IMR-90 (cell line): ENCODE measurements at regions not wholly inside any gene's neighbourhood (a gene's known extent, or its start where the extent isn't known, plus 50 kb on each side); places are given as distances from the start of the nearest gene placed in this dataset.

Source experiments
- CEBPB ChIP-seq: IDR thresholded peaks from 2 replicates; pipeline ENCODE4 v1.6.1; 2012; ENCODE audit warnings: low read depth, low read length, improper control_type of control experiment
- CHD1 ChIP-seq: IDR thresholded peaks from 2 replicates; pipeline ENCODE4 v1.6.1; 2012; ENCODE audit warnings: low read depth, low read length, improper control_type of control experiment
- POLR2A ChIP-seq: IDR thresholded peaks from 2 replicates; pipeline ENCODE4 v1.6.1; 2012; ENCODE audit warnings: mild to moderate bottlenecking, low read depth, low read length
- RAD21 ChIP-seq: IDR thresholded peaks from 2 replicates; pipeline ENCODE4 v1.6.1; 2012; ENCODE audit warnings: low read length, improper control_type of control experiment
- RFX5 ChIP-seq: IDR thresholded peaks from 2 replicates; pipeline ENCODE4 v1.8.0; 2012; ENCODE audit warnings: low read depth, mild to moderate bottlenecking, low read length, moderate library complexity
- TF ChIP-seq, protein P1 (sequence below): conservative IDR thresholded peaks from 2 replicates; pipeline ENCODE4 v1.5.1; 2012; ENCODE audit warnings: mild to moderate bottlenecking, low read depth, low read length, improper control_type of control experiment

DNA sequence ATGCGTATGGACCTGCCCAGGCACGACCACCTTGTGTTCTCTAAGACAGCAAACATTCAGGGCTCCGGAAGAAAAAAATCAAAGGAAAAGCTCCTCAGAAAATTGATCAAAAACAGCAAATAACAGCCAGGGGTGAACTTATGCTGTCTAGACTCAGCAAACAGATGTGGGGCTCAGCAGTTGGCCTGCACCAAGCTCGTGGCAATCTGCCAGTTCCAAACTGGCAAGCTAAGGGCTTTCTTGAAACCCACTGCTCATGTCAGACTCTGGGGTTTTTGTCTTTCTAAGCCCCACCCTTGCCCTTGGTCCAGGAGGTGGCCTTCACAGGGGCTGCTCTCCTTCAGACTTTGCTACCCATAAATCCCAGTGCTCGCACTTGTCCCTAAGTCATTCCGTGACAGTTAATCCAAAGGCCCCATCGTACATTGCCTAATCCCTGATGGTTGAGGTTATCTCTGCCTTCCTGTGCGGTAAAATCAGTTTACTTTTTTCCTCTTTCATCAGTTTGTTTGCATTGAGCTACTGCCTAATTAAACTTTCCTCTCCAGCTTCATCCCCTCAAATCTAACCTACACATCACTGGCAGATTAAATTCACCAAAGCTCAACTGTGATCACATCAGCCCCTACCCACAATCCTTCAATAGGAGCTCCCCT, 408.0 kb downstream of the LRATD1 start:
- TF ChIP-seq, protein P1, sequence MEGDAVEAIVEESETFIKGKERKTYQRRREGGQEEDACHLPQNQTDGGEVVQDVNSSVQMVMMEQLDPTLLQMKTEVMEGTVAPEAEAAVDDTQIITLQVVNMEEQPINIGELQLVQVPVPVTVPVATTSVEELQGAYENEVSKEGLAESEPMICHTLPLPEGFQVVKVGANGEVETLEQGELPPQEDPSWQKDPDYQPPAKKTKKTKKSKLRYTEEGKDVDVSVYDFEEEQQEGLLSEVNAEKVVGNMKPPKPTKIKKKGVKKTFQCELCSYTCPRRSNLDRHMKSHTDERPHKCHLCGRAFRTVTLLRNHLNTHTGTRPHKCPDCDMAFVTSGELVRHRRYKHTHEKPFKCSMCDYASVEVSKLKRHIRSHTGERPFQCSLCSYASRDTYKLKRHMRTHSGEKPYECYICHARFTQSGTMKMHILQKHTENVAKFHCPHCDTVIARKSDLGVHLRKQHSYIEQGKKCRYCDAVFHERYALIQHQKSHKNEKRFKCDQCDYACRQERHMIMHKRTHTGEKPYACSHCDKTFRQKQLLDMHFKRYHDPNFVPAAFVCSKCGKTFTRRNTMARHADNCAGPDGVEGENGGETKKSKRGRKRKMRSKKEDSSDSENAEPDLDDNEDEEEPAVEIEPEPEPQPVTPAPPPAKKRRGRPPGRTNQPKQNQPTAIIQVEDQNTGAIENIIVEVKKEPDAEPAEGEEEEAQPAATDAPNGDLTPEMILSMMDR = no peak
- TF ChIP-seq POLR2A (no peak), CEBPB (no peak), RFX5 (no peak), CHD1 (no peak), RAD21 (no peak)
